ENCODE measurements at regions not wholly inside any gene's neighbourhood (a gene's known extent, or its start where the extent isn't known, plus 50 kb on each side); places are given as distances from the start of the nearest gene placed in this dataset.
"Not testable (repeated sequence)": the region's sequence is repeated elsewhere in the genome, so short reads cannot be mapped to it uniquely, and the experiment has no call there.

GRCh38 chr2:89537862-89538261 lies 846.4 kb downstream of the RPIA start:
- intact Hi-C loops (cut with micrococcal nuclease); H3K4me1 Mint-ChIP-seq (ENCODE audit: low read depth); H3K36me3 Mint-ChIP-seq (ENCODE audit: low read depth); H3K9me3 Mint-ChIP-seq; H3K4me3 Mint-ChIP-seq; H3K27ac Mint-ChIP-seq; H3K27me3 Mint-ChIP-seq: not testable (repeated sequence)

GRCh38 chr2:89544110-89544509 lies 852.6 kb downstream of the RPIA start:
- H3K27ac Mint-ChIP-seq; H3K4me1 Mint-ChIP-seq (ENCODE audit: low read depth); H3K27me3 Mint-ChIP-seq; H3K36me3 Mint-ChIP-seq (ENCODE audit: low read depth); H3K9me3 Mint-ChIP-seq; intact Hi-C loops (cut with micrococcal nuclease); H3K4me3 Mint-ChIP-seq: not testable (repeated sequence)

- H3K9me3 Mint-ChIP-seq; H3K36me3 Mint-ChIP-seq (ENCODE audit: low read depth); H3K4me3 Mint-ChIP-seq; intact Hi-C loops (cut with micrococcal nuclease); H3K4me1 Mint-ChIP-seq (ENCODE audit: low read depth); H3K27me3 Mint-ChIP-seq; H3K27ac Mint-ChIP-seq: not testable (repeated sequence)
Measured at GRCh38 chr2:89579154-89579553, 887.7 kb downstream of the RPIA start.

GRCh38 chr2:89582816-89583215 lies 891.3 kb downstream of the RPIA start:
- H3K4me1 Mint-ChIP-seq (ENCODE audit: low read depth); H3K27me3 Mint-ChIP-seq; H3K36me3 Mint-ChIP-seq (ENCODE audit: low read depth); H3K27ac Mint-ChIP-seq; H3K9me3 Mint-ChIP-seq; intact Hi-C loops (cut with micrococcal nuclease); H3K4me3 Mint-ChIP-seq: not testable (repeated sequence)

GRCh38 chr2:89584046-89584445 lies 892.6 kb downstream of the RPIA start:
- H3K27ac Mint-ChIP-seq; H3K4me1 Mint-ChIP-seq (ENCODE audit: low read depth); H3K4me3 Mint-ChIP-seq; intact Hi-C loops (cut with micrococcal nuclease); H3K36me3 Mint-ChIP-seq (ENCODE audit: low read depth); H3K27me3 Mint-ChIP-seq; H3K9me3 Mint-ChIP-seq: not testable (repeated sequence)

GRCh38 chr2:89584868-89585557 lies 893.5 kb downstream of the RPIA start:
- H3K27ac Mint-ChIP-seq; H3K27me3 Mint-ChIP-seq; H3K9me3 Mint-ChIP-seq; H3K4me1 Mint-ChIP-seq (ENCODE audit: low read depth); intact Hi-C loops (cut with micrococcal nuclease); H3K36me3 Mint-ChIP-seq (ENCODE audit: low read depth): not testable (repeated sequence)
- H3K4me3 Mint-ChIP-seq, result peak overlapping the region; percentile 76

GRCh38 chr2:89585558-89585920 lies 894.1 kb downstream of the RPIA start:
- H3K9me3 Mint-ChIP-seq; H3K4me1 Mint-ChIP-seq (ENCODE audit: low read depth); H3K27me3 Mint-ChIP-seq; intact Hi-C loops (cut with micrococcal nuclease); H3K27ac Mint-ChIP-seq; H3K36me3 Mint-ChIP-seq (ENCODE audit: low read depth): not testable (repeated sequence)
- peak overlapping the region; percentile 76 for H3K4me3 Mint-ChIP-seq

- intact Hi-C loops (cut with micrococcal nuclease); H3K27ac Mint-ChIP-seq; H3K27me3 Mint-ChIP-seq; H3K9me3 Mint-ChIP-seq; H3K4me3 Mint-ChIP-seq; H3K36me3 Mint-ChIP-seq (ENCODE audit: low read depth); H3K4me1 Mint-ChIP-seq (ENCODE audit: low read depth): not testable (repeated sequence)
Measured at GRCh38 chr2:89599843-89600242, 908.4 kb downstream of the RPIA start.

GRCh38 chr2:89606514-89606913 lies 915.0 kb downstream of the RPIA start:
- H3K4me1 Mint-ChIP-seq (ENCODE audit: low read depth); H3K9me3 Mint-ChIP-seq; H3K36me3 Mint-ChIP-seq (ENCODE audit: low read depth); H3K4me3 Mint-ChIP-seq; intact Hi-C loops (cut with micrococcal nuclease); H3K27ac Mint-ChIP-seq: not testable (repeated sequence)
- H3K27me3 Mint-ChIP-seq, result peaks cover 11% of the 10 kb centered on the region

GRCh38 chr2:89610207-89610926 lies 918.9 kb downstream of the RPIA start:
- H3K9me3 Mint-ChIP-seq; H3K4me3 Mint-ChIP-seq; H3K27ac Mint-ChIP-seq; H3K36me3 Mint-ChIP-seq (ENCODE audit: low read depth); intact Hi-C loops (cut with micrococcal nuclease); H3K4me1 Mint-ChIP-seq (ENCODE audit: low read depth): not testable (repeated sequence)
- H3K27me3 Mint-ChIP-seq, result peaks cover 21% of the 10 kb centered on the region

GRCh38 chr2:89610927-89611515 lies 919.5 kb downstream of the RPIA start:
- intact Hi-C loops (cut with micrococcal nuclease); H3K36me3 Mint-ChIP-seq (ENCODE audit: low read depth); H3K4me3 Mint-ChIP-seq; H3K9me3 Mint-ChIP-seq; H3K4me1 Mint-ChIP-seq (ENCODE audit: low read depth); H3K27ac Mint-ChIP-seq: not testable (repeated sequence)
- peaks cover 21% of the 10 kb centered on the region for H3K27me3 Mint-ChIP-seq

GRCh38 chr2:89611710-89612109 lies 920.2 kb downstream of the RPIA start:
- H3K36me3 Mint-ChIP-seq (ENCODE audit: low read depth); H3K9me3 Mint-ChIP-seq; H3K4me1 Mint-ChIP-seq (ENCODE audit: low read depth); H3K4me3 Mint-ChIP-seq; intact Hi-C loops (cut with micrococcal nuclease); H3K27ac Mint-ChIP-seq: not testable (repeated sequence)
- H3K27me3 Mint-ChIP-seq, result peaks cover 21% of the 10 kb centered on the region

- intact Hi-C loops (cut with micrococcal nuclease); H3K9me3 Mint-ChIP-seq; H3K4me3 Mint-ChIP-seq; H3K4me1 Mint-ChIP-seq (ENCODE audit: low read depth); H3K27ac Mint-ChIP-seq; H3K27me3 Mint-ChIP-seq; H3K36me3 Mint-ChIP-seq (ENCODE audit: low read depth): not testable (repeated sequence)
Measured at GRCh38 chr2:89649268-89649667, 957.8 kb downstream of the RPIA start.

GRCh38 chr2:89679254-89679653 lies 987.8 kb downstream of the RPIA start:
- H3K4me3 Mint-ChIP-seq; H3K9me3 Mint-ChIP-seq; H3K27me3 Mint-ChIP-seq; intact Hi-C loops (cut with micrococcal nuclease); H3K36me3 Mint-ChIP-seq (ENCODE audit: low read depth); H3K4me1 Mint-ChIP-seq (ENCODE audit: low read depth); H3K27ac Mint-ChIP-seq: not testable (repeated sequence)
